RKO (cell line): ENCODE measurements at regions not wholly inside any gene's neighbourhood (a gene's known extent, or its start where the extent isn't known, plus 50 kb on each side); places are given as distances from the start of the nearest gene placed in this dataset.
"Not testable (repeated sequence)": the region's sequence is repeated elsewhere in the genome, so short reads cannot be mapped to it uniquely, and the experiment has no call there.

Experiments used
- DNase-seq: peaks from one replicate; pipeline ENCODE4 v3.0.0-alpha.2; 2016; ENCODE audit warnings: low spot score

GRCh38 chr2:23026671-23027070 lies 358.3 kb upstream of the KLHL29 start:
- DNase-seq, result no peak

GRCh38 chr2:23027396-23027795 lies 357.6 kb upstream of the KLHL29 start:
- DNase-seq, result no peak

GRCh38 chr2:23028106-23028505 lies 356.9 kb upstream of the KLHL29 start:
- DNase-seq, result no peak

GRCh38 chr2:23029111-23029510 lies 355.9 kb upstream of the KLHL29 start:
- DNase-seq, result peak; percentile 33

GRCh38 chr2:23029951-23030350 lies 355.0 kb upstream of the KLHL29 start:
- DNase-seq, result no peak

- DNase-seq, result no peak
Observed at GRCh38 chr2:23034996-23035395, 350.0 kb upstream of the KLHL29 start.

GRCh38 chr2:23036629-23037028 lies 348.4 kb upstream of the KLHL29 start:
- no peak for DNase-seq

- no peak for DNase-seq
Observed at GRCh38 chr2:23037596-23037995, 347.4 kb upstream of the KLHL29 start.

GRCh38 chr2:23041443-23041842 lies 343.5 kb upstream of the KLHL29 start:
- no peak for DNase-seq

GRCh38 chr2:23042216-23042906 lies 342.6 kb upstream of the KLHL29 start:
- DNase-seq, result peak; percentile 15

- DNase-seq, result no peak
Observed at GRCh38 chr2:23050388-23050787, 334.6 kb upstream of the KLHL29 start.

- DNase-seq, result no peak
Observed at GRCh38 chr2:23053601-23054000, 331.4 kb upstream of the KLHL29 start.

- DNase-seq, result no peak
Observed at GRCh38 chr2:23055251-23055650, 329.7 kb upstream of the KLHL29 start.

- DNase-seq, result not testable (repeated sequence)
Observed at GRCh38 chr2:23056846-23057245, 328.1 kb upstream of the KLHL29 start.

- no peak for DNase-seq
Observed at GRCh38 chr2:23058435-23058834, 326.5 kb upstream of the KLHL29 start.

- DNase-seq, result no peak
Observed at GRCh38 chr2:23065210-23065609, 319.8 kb upstream of the KLHL29 start.

GRCh38 chr2:23065936-23066335 lies 319.0 kb upstream of the KLHL29 start:
- DNase-seq, result no peak

GRCh38 chr2:23066686-23067085 lies 318.3 kb upstream of the KLHL29 start:
- no peak for DNase-seq

- DNase-seq, result no peak
Observed at GRCh38 chr2:23069156-23069555, 315.8 kb upstream of the KLHL29 start.

- no peak for DNase-seq
Observed at GRCh38 chr2:23069923-23070322, 315.1 kb upstream of the KLHL29 start.

- no peak for DNase-seq
Observed at GRCh38 chr2:23073056-23073455, 311.9 kb upstream of the KLHL29 start.

- DNase-seq, result no peak
Observed at GRCh38 chr2:23073671-23074070, 311.3 kb upstream of the KLHL29 start.

- peak; percentile 30 for DNase-seq
Observed at GRCh38 chr2:23077596-23077995, 307.4 kb upstream of the KLHL29 start.

GRCh38 chr2:23078784-23079434 lies 306.1 kb upstream of the KLHL29 start:
- no peak for DNase-seq
